ENCODE measurements at regions not wholly inside any gene's neighbourhood (a gene's known extent, or its start where the extent isn't known, plus 50 kb on each side); places are given as distances from the start of the nearest gene placed in this dataset.

DNA sequence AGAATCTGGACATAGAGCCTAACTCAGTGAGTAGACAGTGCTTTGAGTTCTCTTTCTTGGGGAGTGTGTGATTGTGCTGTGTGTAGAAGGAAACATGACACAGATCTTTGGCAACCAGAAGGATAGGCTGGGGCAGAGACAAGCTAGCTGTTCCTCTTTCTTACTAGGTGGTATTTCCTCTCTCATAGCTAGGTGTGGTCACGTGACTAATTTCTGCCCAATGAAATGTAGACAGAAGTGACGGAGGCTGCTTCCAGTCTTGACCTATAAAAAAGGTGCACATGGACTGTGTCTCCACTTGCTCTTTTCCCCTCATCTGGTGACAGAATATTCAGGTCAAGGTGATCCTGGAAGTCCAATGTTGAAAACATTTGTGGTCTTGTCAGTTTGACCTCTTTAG is 92.5 kb upstream of the NFIB start:
- TF ChIP-seq ZNF529 (tag by site-specific recombination; IDR thresholded peaks at IDR 0.05; ENCODE audit: insufficient replicate concordance) (no peak), ZNF121 (tag by site-specific recombination; IDR thresholded peaks at IDR 0.05) (no peak), ZNF747 (tag by site-specific recombination; IDR thresholded peaks at IDR 0.05) (no peak), ZNF274 (IDR thresholded peaks at IDR 0.05; ENCODE audit: low read length) (no peak), ZNF274 (tag by site-specific recombination; IDR thresholded peaks at IDR 0.05; ENCODE audit: borderline replicate concordance) (no peak), YY1 (tag by site-specific recombination; IDR thresholded peaks at IDR 0.05) (no peak), ZNF629 (tag by site-specific recombination; IDR thresholded peaks at IDR 0.05) (no peak)
- TF ChIP-seq, protein P1, sequence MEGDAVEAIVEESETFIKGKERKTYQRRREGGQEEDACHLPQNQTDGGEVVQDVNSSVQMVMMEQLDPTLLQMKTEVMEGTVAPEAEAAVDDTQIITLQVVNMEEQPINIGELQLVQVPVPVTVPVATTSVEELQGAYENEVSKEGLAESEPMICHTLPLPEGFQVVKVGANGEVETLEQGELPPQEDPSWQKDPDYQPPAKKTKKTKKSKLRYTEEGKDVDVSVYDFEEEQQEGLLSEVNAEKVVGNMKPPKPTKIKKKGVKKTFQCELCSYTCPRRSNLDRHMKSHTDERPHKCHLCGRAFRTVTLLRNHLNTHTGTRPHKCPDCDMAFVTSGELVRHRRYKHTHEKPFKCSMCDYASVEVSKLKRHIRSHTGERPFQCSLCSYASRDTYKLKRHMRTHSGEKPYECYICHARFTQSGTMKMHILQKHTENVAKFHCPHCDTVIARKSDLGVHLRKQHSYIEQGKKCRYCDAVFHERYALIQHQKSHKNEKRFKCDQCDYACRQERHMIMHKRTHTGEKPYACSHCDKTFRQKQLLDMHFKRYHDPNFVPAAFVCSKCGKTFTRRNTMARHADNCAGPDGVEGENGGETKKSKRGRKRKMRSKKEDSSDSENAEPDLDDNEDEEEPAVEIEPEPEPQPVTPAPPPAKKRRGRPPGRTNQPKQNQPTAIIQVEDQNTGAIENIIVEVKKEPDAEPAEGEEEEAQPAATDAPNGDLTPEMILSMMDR (tag by site-specific recombination; IDR thresholded peaks at IDR 0.05) = no peak
- TF ChIP-seq, protein P2, sequence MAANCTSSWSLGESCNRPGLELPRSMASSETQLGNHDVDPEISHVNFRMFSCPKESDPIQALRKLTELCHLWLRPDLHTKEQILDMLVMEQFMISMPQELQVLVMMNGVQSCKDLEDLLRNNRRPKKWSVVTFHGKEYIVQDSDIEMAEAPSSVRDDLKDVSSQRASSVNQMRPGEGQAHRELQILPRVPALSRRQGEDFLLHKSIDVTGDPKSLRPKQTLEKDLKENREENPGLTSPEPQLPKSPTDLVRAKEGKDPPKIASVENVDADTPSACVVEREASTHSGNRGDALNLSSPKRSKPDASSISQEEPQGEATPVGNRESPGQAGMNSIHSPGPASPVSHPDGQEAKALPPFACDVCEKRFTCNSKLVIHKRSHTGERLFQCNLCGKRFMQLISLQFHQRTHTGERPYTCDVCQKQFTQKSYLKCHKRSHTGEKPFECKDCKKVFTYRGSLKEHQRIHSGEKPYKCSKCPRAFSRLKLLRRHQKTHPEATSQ (tag by site-specific recombination; IDR thresholded peaks at IDR 0.05) = no peak
- TF ChIP-seq, protein P3, sequence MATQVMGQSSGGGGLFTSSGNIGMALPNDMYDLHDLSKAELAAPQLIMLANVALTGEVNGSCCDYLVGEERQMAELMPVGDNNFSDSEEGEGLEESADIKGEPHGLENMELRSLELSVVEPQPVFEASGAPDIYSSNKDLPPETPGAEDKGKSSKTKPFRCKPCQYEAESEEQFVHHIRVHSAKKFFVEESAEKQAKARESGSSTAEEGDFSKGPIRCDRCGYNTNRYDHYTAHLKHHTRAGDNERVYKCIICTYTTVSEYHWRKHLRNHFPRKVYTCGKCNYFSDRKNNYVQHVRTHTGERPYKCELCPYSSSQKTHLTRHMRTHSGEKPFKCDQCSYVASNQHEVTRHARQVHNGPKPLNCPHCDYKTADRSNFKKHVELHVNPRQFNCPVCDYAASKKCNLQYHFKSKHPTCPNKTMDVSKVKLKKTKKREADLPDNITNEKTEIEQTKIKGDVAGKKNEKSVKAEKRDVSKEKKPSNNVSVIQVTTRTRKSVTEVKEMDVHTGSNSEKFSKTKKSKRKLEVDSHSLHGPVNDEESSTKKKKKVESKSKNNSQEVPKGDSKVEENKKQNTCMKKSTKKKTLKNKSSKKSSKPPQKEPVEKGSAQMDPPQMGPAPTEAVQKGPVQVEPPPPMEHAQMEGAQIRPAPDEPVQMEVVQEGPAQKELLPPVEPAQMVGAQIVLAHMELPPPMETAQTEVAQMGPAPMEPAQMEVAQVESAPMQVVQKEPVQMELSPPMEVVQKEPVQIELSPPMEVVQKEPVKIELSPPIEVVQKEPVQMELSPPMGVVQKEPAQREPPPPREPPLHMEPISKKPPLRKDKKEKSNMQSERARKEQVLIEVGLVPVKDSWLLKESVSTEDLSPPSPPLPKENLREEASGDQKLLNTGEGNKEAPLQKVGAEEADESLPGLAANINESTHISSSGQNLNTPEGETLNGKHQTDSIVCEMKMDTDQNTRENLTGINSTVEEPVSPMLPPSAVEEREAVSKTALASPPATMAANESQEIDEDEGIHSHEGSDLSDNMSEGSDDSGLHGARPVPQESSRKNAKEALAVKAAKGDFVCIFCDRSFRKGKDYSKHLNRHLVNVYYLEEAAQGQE (tag by site-specific recombination; IDR thresholded peaks at IDR 0.05) = no peak
